ENCODE measurements at regions not wholly inside any gene's neighbourhood (a gene's known extent, or its start where the extent isn't known, plus 50 kb on each side); places are given as distances from the start of the nearest gene placed in this dataset.

DNA sequence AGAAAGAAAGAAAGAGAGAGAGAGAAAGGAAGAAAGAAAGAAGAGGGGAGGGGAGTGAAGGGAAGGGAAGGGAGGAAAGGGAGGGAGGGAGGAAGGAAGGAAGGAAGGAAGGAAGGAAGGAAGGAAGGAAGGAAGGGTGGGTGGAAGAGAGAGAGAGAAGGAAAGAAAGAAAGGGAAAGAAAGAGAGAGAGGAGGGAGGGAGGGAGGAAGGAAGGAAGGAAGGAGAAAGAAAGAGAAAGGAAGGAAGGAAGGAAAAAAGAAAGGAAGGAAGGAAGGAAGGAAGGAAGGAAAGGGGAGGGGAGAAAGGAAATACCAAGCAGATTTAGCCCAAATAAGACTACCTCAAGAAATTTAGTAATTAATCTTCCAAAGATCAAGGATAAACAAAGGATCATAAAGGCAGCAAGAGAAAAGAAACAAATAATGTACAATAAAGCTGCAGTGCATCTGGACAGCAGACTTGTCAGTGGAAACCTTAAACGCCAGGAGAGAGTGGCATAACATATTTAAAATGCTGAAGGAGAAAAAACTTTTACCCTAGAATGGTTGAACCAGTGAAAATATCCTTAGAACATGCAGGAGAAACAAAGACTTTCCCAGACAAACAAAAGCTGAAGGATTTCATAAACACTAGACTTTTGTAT is 427.6 kb downstream of the TBL1XR1 start:
- no peaks in the 10 kb centered on the region for H3K27me3 ChIP-seq
- peaks cover 12 to 42% (median 28%) of the 10 kb centered on the region in 11 experiments for H3K9me3 ChIP-seq (replicated peaks in 1 of 11)
- no peak overlapping the region for H3K4me2 ChIP-seq
- TF ChIP-seq Cebpa-rat (IDR thresholded peaks at IDR 0.05): no peak
- no peaks in the 10 kb centered on the region for H3K4me1 ChIP-seq
- no peak overlapping the region for H3K9ac ChIP-seq
- H3K4me3 ChIP-seq: no peak overlapping the region
- H3K36me3 ChIP-seq: no peaks in the 10 kb centered on the region
- no peak overlapping the region for H3K27ac ChIP-seq
- H4K20me1 ChIP-seq: no peaks in the 10 kb centered on the region

GRCh38 chr3:176767385-176767784 is 429.9 kb downstream of the TBL1XR1 start:
- Histone ChIP-seq H4K20me1 (no peaks in the 10 kb centered on the region), H3K4me3 (no peak overlapping the region)
- no peak for TF ChIP-seq Cebpa-rat (IDR thresholded peaks at IDR 0.05)

DNA sequence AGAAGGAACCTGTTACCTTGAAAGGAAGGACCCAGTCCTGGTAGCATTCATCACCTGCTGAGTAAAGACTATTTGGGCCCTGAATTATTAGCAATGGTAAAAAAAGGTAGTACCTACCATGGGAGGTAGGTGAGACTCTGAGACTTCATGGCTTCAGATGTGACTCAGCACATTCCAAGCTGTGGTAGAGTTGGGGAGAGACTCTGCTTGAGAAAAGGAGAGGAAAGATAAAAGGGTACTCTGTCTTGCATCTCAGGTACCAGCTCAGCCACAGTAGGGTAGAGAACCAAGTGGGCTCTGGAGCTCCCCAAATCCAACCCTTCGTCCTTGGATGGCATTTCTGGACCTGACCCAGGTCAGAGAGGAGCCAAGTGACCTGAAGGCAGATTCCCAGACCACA is 430.4 kb downstream of the TBL1XR1 start:
- Histone ChIP-seq H3K9ac (no peak overlapping the region), H3K9me3 (replicated peaks in 1 of 11) (peaks cover 0 to 20% (median 10%) of the 10 kb centered on the region in 11 experiments; a peak in 8 of 22 replicates), H3K27me3 (no peaks in the 10 kb centered on the region), H3K4me3 (no peak overlapping the region), H3K4me2 (no peak overlapping the region), H3K36me3 (no peaks in the 10 kb centered on the region), H3K27ac (no peak overlapping the region), H3K4me1 (no peaks in the 10 kb centered on the region), H4K20me1 (no peaks in the 10 kb centered on the region)
- no peak for TF ChIP-seq Cebpa-rat (IDR thresholded peaks at IDR 0.05)

More at GRCh38 chr3:176767385-176767784, 429.9 kb downstream of the TBL1XR1 start:
- peaks cover 3 to 24% (median 12%) of the 10 kb centered on the region in 11 experiments; a peak in 20 of 22 replicates for H3K9me3 ChIP-seq (replicated peaks in 1 of 11)
- H3K27ac ChIP-seq: no peak overlapping the region
- H3K27me3 ChIP-seq: no peaks in the 10 kb centered on the region
- no peak overlapping the region for H3K9ac ChIP-seq
- no peak overlapping the region for H3K4me2 ChIP-seq
- H3K36me3 ChIP-seq: no peaks in the 10 kb centered on the region
- no peaks in the 10 kb centered on the region for H3K4me1 ChIP-seq

GRCh38 chr3:176765382-176765900 is 431.8 kb downstream of the TBL1XR1 start:
- Histone ChIP-seq H3K4me3 (no peak overlapping the region), H4K20me1 (no peaks in the 10 kb centered on the region), H3K9ac (no peak overlapping the region), H3K4me1 (no peaks in the 10 kb centered on the region), H3K9me3 (replicated peaks in 1 of 11) (peaks cover 0 to 14% (median 1%) of the 10 kb centered on the region in 11 experiments; a peak in 8 of 22 replicates), H3K36me3 (no peaks in the 10 kb centered on the region), H3K4me2 (no peak overlapping the region), H3K27ac (no peak overlapping the region), H3K27me3 (no peaks in the 10 kb centered on the region)
- no peak for TF ChIP-seq Cebpa-rat (IDR thresholded peaks at IDR 0.05)

- no peak overlapping the region for H3K9ac ChIP-seq
- H3K27ac ChIP-seq: no peak overlapping the region
Observed at GRCh38 chr3:176759815-176760506, 437.3 kb downstream of the TBL1XR1 start.

GRCh38 chr3:176757429-176757828 is 439.9 kb downstream of the TBL1XR1 start:
- H3K9me3 ChIP-seq (replicated peaks in 1 of 11): no peaks in the 10 kb centered on the region

More at GRCh38 chr3:176759815-176760506, 437.3 kb downstream of the TBL1XR1 start:
- Histone ChIP-seq H3K4me2 (no peak overlapping the region), H4K20me1 (no peaks in the 10 kb centered on the region), H3K4me1 (no peaks in the 10 kb centered on the region), H3K27me3 (no peaks in the 10 kb centered on the region), H3K4me3 (no peak overlapping the region), H3K9me3 (replicated peaks in 1 of 11) (0 out of 22 replicates have a peak, but pooled peaks cover 0 to 6% (median 0%) of the 10 kb centered on the region in 11 experiments), H3K36me3 (no peaks in the 10 kb centered on the region)
- no peak for TF ChIP-seq Cebpa-rat (IDR thresholded peaks at IDR 0.05)

GRCh38 chr3:176755977-176756376 is 441.3 kb downstream of the TBL1XR1 start:
- H3K4me2 ChIP-seq: no peak overlapping the region
- no peaks in the 10 kb centered on the region for H4K20me1 ChIP-seq
- H3K9ac ChIP-seq: no peak overlapping the region
- no peaks in the 10 kb centered on the region for H3K4me1 ChIP-seq
- no peaks in the 10 kb centered on the region for H3K27me3 ChIP-seq
- H3K9me3 ChIP-seq (replicated peaks in 1 of 11): no peaks in the 10 kb centered on the region
- TF ChIP-seq Cebpa-rat (IDR thresholded peaks at IDR 0.05): no peak
- no peaks in the 10 kb centered on the region for H3K36me3 ChIP-seq
- no peak overlapping the region for H3K4me3 ChIP-seq
- H3K27ac ChIP-seq: no peak overlapping the region

More at GRCh38 chr3:176757429-176757828, 439.9 kb downstream of the TBL1XR1 start:
- no peaks in the 10 kb centered on the region for H3K27me3 ChIP-seq
- H3K27ac ChIP-seq: no peak overlapping the region
- no peaks in the 10 kb centered on the region for H4K20me1 ChIP-seq
- H3K4me3 ChIP-seq: no peak overlapping the region
- TF ChIP-seq Cebpa-rat (IDR thresholded peaks at IDR 0.05): no peak
- H3K36me3 ChIP-seq: no peaks in the 10 kb centered on the region
- H3K4me2 ChIP-seq: no peak overlapping the region
- H3K4me1 ChIP-seq: no peaks in the 10 kb centered on the region
- H3K9ac ChIP-seq: no peak overlapping the region

DNA sequence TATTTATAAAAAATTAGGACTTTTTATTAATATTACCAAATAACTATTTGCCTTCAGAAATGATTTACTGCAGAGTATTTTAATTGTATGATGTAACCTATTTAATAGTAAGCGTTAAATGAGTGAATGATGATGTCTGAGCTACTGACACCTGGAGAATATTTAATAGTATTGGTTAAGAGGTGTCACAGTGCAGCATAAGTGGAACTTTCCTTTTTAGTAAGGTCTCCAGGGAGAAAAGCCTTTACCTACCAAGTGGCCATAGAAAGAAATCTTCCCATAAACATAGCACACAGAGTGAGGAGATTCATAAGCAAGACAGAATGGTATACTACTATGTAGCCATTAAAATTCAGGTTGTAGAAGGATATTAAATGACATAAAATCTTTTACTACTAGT is 441.7 kb downstream of the TBL1XR1 start:
- Histone ChIP-seq H3K4me3 (no peak overlapping the region), H3K9me3 (replicated peaks in 1 of 11) (no peaks in the 10 kb centered on the region), H3K4me2 (no peak overlapping the region), H4K20me1 (no peaks in the 10 kb centered on the region), H3K9ac (no peak overlapping the region), H3K4me1 (no peaks in the 10 kb centered on the region), H3K27me3 (no peaks in the 10 kb centered on the region), H3K27ac (no peak overlapping the region), H3K36me3 (no peaks in the 10 kb centered on the region)
- no peak for TF ChIP-seq Cebpa-rat (IDR thresholded peaks at IDR 0.05)

- Histone ChIP-seq H3K27ac (no peak overlapping the region), H3K9ac (no peak overlapping the region), H3K36me3 (no peaks in the 10 kb centered on the region), H4K20me1 (no peaks in the 10 kb centered on the region), H3K4me1 (no peaks in the 10 kb centered on the region), H3K27me3 (no peaks in the 10 kb centered on the region), H3K9me3 (replicated peaks in 1 of 11) (no peaks in the 10 kb centered on the region), H3K4me2 (no peak overlapping the region), H3K4me3 (no peak overlapping the region)
- no peak for TF ChIP-seq Cebpa-rat (IDR thresholded peaks at IDR 0.05)
Observed at GRCh38 chr3:176741664-176742047, 455.6 kb downstream of the TBL1XR1 start.

Data from BLaER1 treated with 17β-estradiol and CSF1 and Interleukin-3, amounts not matched to agents 10 nM and 100 nM (cell line).